Sigmoid colon (tissue), 4 donors: ENCODE measurements at regions not wholly inside any gene's neighbourhood (a gene's known extent, or its start where the extent isn't known, plus 50 kb on each side); places are given as distances from the start of the nearest gene placed in this dataset.

Experiments used
- CTCF ChIP-seq, 4 experiments: fragments of 450-650 bp in 3 of 4; fragments of 200-600 bp in 1 of 4; IDR thresholded peaks; one replicate each; pipeline ENCODE4 v1.5.1; 2016 to 2019; ENCODE audit warnings: antibody characterized with exemption in 4 of 4, mild to moderate bottlenecking in 3 of 4, moderate library complexity in 2 of 4
- EP300 ChIP-seq, 4 donors: sonication (generic); formaldehyde crosslinking; IDR thresholded peaks; one replicate each; pipeline ENCODE4 v1.6.1; 2017; ENCODE audit warnings: antibody characterized with exemption in 4 of 4
- POLR2A ChIP-seq, 2 donors: fragments of 450-650 bp; IDR thresholded peaks; one replicate each; pipeline ENCODE4 v1.6.1; 2016; ENCODE audit warnings: antibody characterized with exemption in 2 of 2, mild to moderate bottlenecking in 2 of 2, moderate library complexity in 2 of 2
- POLR2AphosphoS5 ChIP-seq, 4 donors: sonication (generic); formaldehyde crosslinking; IDR thresholded peaks; one replicate each; pipeline ENCODE4 v1.6.1; 2017; ENCODE audit warnings: antibody characterized with exemption in 4 of 4

DNA sequence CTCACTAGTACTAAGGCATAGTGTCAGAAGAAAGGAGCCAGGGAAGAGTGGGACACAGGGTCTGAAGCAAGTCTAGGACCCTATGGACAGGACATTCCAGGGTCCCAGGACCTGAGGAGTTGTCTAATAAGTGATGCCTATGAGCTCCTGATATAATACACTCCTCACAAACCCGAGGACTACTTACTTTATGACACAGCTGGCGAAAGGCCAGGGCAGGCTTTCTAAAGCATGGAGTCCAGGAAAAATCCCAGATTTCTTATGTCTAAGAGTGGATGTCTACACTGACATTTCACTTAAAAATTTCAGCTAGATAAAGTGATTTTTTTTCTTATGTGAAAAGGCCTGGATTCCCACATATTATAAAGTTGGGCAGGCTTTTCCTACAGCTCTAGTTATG, 502.2 kb upstream of the SETBP1 start:
- no peak for TF ChIP-seq EP300 (IDR thresholded peaks at IDR 0.05)
- TF ChIP-seq CTCF (IDR thresholded peaks at IDR 0.05): no peak
- no peak for TF ChIP-seq POLR2AphosphoS5 (IDR thresholded peaks at IDR 0.05)
- no peak for TF ChIP-seq POLR2A (IDR thresholded peaks at IDR 0.05)
